Right cardiac atrium (tissue), 5 donors: ENCODE measurements at regions not wholly inside any gene's neighbourhood (a gene's known extent, or its start where the extent isn't known, plus 50 kb on each side); places are given as distances from the start of the nearest gene placed in this dataset.
"Not testable (repeated sequence)": the region's sequence is repeated elsewhere in the genome, so short reads cannot be mapped to it uniquely, and the experiment has no call there.

Experiments used
- ATAC-seq, 2 donors: fragments of 200-7000 bp; cut with Tn5 transposase; one replicate each; pipeline versions ENCODE4 v1.8.0 to v1.9.1; 2020; ENCODE audit warnings: moderate library complexity in 2 of 2, mild to moderate bottlenecking in 1 of 2
- DNase-seq, 3 donors: peaks; one replicate each; pipeline ENCODE4 v3.0.0-alpha.2; 2020
- H3K27ac ChIP-seq: one replicate; pipeline ENCODE4 v1.5.1; 2013; ENCODE audit warnings: mild to moderate bottlenecking, low read length, control low read depth, moderate library complexity
- H3K27me3 ChIP-seq: one replicate; pipeline ENCODE4 v1.6.1; 2013; ENCODE audit not compliant: control insufficient read depth, insufficient read depth
- H3K4me1 ChIP-seq: one replicate; pipeline ENCODE4 v1.6.1; 2013; ENCODE audit warnings: low read length; ENCODE audit not compliant: control insufficient read depth, insufficient read depth
- H3K4me3 ChIP-seq: one replicate; pipeline ENCODE4 v1.5.1; 2013; ENCODE audit warnings: low read length, control low read depth
- H3K9me3 ChIP-seq: one replicate; pipeline ENCODE4 v1.6.1; 2013; ENCODE audit warnings: low read length; ENCODE audit not compliant: control insufficient read depth
- WGBS: extraction: QIAGEN DNeasy Blood & Tissue Kit; methylation state at CpG from one replicate; pipeline ENCODE4 v1.1.7; 2013; 5-methylcytosine and 5-hydroxymethylcytosine counted together
- intact Hi-C, 4 donors: fragments of 100-400 bp; cut with DNase I; formaldehyde crosslinking; loops; one replicate each; pipeline versions ENCODE4 v1.11.0 to v1.14.0; 2022 to 2023
- donor health status: healthy with polysubstance abuse.
- donor health status: DM: no; HTN: yes; CAD: no.
- donor health status: DM: no; HTN: no; CAD: no.
- donor health status: DM: no; HTN: yes; CAD: no; lungs with severe emphysema.
- donor health status: DM: yes; HTN: yes; CAD: no.

DNA sequence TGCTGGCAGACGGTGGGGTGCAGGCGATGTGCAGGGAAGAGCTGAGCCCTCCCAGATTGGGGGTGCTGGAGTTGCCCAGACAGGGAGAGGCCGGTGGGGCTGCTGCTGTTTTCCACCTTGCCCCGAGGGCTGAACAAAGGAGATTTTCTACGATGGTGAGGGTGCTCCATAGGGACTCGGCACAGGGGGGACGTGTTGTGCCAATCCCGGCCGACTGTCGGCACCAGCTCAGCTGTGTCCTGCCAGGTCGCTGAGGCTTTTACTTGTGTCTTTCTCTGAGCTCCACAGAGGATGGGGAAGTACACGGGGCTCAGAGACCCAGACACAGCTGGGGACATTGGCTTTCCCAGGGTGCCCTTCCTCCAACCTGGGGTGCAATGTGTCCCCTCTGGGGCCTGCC is 816.8 kb downstream of the BRD1 start:
- DNase-seq (no peak), ATAC-seq (no peak)
- H3K27me3 ChIP-seq: no peaks in the 10 kb centered on the region
- no peak overlapping the region for H3K4me3 ChIP-seq
- WGBS: 84% methylated on average over 12 of the region's 12 CpGs
- H3K27ac ChIP-seq: no peak overlapping the region
- H3K4me1 ChIP-seq: no peaks in the 10 kb centered on the region
- intact Hi-C loops: no loop called here
- no peaks in the 10 kb centered on the region for H3K9me3 ChIP-seq

DNA sequence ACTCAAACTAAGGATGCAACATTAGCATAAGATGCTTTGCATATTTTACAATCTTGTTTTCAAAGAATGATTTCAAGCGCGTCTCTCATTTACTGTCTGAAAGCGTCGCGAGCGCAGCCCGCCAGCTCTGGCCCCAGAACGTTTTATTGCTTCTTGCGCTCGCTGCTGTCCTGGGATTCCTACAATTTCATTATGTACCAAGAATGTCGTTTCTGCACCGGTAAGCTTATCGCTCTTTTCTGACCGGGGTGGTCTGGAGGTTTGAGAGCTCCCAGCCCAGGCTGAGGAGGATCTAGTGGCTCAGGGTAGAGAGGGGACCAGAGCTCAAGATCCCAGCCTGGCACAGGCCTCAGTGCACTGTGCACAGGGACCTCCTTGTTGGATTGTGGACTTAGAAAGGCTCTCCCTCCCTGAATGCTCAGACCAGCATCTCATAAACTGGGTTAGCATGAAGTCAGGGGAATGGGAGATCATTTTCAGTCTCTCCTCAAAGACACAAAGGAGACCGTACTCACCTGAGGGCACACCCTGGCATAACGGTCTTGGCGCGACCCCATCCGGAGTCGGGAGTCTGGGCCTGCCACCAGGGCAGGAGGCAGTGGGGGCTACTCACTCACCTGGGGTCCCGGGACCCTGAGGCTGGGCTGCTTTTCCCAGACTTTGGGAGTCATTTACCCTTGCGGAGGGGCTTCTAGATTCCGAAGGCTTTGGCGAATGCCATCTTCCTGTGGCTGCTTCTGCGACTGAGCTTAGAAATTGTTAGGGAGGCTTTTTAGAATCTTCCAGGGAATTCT is 817.4 kb downstream of the BRD1 start:
- 81% methylated on average over 25 of the region's 25 CpGs for WGBS
- H3K27ac ChIP-seq: no peak overlapping the region

GRCh38 chr22:49009359-49010063 is 818.2 kb downstream of the BRD1 start:
- no peak overlapping the region for H3K4me3 ChIP-seq
- DNase-seq: no peak
- 88% methylated on average over 12 of the region's 12 CpGs for WGBS
- no peaks in the 10 kb centered on the region for H3K27me3 ChIP-seq
- no peaks in the 10 kb centered on the region for H3K9me3 ChIP-seq
- H3K4me1 ChIP-seq: no peaks in the 10 kb centered on the region
- no peak overlapping the region for H3K27ac ChIP-seq
- intact Hi-C loops: no loop called here
- ATAC-seq: no peak

More for the DNA sequence above, 817.4 kb downstream of the BRD1 start:
- Histone ChIP-seq H3K4me3 (no peak overlapping the region), H3K9me3 (no peaks in the 10 kb centered on the region), H3K27me3 (no peaks in the 10 kb centered on the region), H3K4me1 (no peaks in the 10 kb centered on the region)
- peak in 1 of 3 donors; percentile 29 for DNase-seq
- intact Hi-C loops: no loop called here
- ATAC-seq: no peak

DNA sequence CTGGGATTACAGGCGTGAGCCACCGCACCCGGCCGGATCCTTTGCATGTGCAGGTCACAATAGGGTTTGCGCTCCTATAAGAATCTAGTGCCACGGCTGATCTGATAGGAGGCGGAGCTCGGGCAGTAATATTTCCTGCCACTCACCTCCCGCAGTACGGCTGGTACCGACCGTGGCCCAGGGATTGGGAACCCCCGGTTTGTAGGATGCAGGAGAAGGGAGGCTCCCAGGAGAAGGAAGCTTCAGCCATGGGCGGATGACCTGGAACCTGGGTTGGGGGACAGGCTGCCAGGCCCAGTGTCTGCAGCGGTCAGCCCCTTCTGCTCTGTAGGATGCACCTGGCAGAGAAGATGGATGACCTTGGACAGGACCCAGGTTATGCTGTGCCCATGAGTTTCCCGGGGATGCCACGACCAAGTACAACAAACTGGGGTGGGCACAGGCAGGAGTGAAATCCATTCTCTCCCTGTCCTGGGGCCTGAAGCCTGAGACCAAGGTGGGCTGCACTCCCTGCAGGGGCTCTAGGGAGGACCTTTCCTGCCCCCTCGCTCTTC is 818.9 kb downstream of the BRD1 start:
- H3K27ac ChIP-seq: no peak overlapping the region
- H3K9me3 ChIP-seq: no peaks in the 10 kb centered on the region
- 88% methylated on average over 18 of the region's 18 CpGs for WGBS
- H3K4me1 ChIP-seq: no peaks in the 10 kb centered on the region
- DNase-seq (peak in 1 of 3 donors; percentile 33), ATAC-seq (no peak)
- no peaks in the 10 kb centered on the region for H3K27me3 ChIP-seq
- intact Hi-C loops: no loop called here
- no peak overlapping the region for H3K4me3 ChIP-seq

DNA sequence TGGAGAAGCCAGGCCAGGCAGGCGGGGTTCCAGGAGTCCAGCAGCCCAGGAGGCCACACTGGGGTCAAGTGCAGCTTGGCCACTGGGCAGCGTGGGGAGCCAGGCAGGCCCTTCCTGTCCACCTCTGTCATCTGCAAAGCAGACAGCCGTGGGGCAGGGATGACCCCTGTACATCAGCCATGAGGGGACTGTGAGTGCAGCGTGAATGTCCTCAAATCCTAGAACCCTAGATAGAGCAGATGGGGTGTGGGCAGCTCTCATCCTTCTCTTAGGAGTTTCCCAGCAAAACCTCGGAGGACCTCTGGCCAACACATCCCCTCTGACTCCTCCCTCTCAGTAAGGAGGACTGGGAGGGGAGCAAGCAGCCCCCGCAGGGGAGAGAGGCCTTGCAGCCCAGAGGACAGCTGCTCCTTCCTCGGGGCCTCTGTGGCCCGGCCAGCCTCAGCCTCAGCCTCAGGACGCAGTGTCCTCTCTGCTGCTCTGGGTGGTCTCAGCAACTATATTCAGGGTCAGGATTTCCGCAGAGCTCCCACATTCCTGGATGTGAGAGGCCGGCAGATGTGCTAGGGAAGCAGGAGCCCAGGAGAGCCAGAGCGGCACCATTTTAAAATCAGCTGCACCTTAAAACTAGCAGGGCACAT is 820.5 kb downstream of the BRD1 start:
- Histone ChIP-seq H3K4me3 (no peak overlapping the region), H3K27ac (no peak overlapping the region), H3K27me3 (no peaks in the 10 kb centered on the region), H3K4me1 (no peaks in the 10 kb centered on the region), H3K9me3 (peaks cover 4% of the 10 kb centered on the region)
- ATAC-seq (no peak), DNase-seq (no peak)
- intact Hi-C loops: no loop called here
- WGBS: 56% methylated on average over 12 of the region's 12 CpGs

DNA sequence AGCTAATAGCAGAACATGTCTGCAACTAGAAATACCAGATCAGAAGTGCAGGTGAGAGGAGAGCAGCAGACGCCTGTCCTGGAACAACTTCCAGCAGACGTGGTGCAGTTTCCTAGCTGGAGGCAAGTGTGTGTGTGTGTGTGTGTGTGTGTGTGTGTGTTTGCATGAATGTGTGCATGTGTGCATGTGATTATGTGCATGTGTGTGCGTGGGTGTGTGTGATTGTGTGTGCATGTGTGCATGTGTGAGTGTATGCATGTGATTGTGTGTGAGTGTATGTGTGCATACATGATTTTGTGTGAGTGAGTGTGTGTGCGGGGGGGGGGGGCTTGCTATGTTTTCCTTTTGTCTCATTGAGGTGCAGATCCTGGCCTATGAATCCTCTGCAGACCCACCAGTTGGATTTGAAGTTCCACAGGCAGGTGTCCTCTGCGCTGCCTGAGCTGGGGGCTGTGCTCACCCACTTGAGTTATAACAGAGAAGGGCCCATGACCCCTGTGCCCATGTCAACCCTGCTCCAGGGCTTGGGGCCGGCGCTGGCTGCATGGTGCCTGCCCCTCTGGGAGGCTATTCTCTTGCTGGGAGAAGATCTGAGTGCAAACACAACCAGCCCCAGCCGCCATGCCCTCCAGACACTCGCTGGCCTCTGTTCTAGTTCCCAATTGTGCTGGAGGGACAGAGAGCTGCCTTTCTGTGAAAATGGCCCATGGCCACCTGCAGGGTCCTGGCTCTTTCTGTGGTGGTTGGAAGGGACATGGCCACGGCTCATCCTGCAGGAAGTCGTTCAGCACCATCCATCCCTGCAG is 821.3 kb downstream of the BRD1 start:
- H3K9me3 ChIP-seq: peaks cover 6% of the 10 kb centered on the region
- H3K4me3 ChIP-seq: no peak overlapping the region
- DNase-seq: no peak
- WGBS: 76% methylated on average over 11 of the region's 11 CpGs
- intact Hi-C loops: no loop called here
- H3K27me3 ChIP-seq: no peaks in the 10 kb centered on the region
- no peak for ATAC-seq
- no peaks in the 10 kb centered on the region for H3K4me1 ChIP-seq
- no peak overlapping the region for H3K27ac ChIP-seq

DNA sequence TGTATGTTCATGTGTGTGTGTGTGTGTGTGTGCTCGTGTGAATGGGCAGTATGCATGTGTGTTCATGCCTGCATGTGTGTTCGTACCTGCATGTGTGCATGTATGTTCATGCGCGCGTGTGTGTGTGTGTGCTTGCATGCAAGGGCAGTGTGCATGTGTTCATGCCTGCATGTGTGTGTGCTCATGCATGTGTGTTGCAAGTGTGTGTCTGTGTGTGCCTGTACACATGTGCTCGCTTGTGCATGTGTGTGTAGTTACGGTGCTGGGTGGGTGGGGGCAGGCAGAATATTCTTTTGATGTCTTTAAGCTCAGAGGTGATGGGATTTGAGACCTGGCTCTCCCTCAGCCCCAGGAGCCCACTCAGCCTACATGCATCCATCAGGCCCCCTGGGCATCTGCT is 822.1 kb downstream of the BRD1 start:
- H3K4me3 ChIP-seq: no peak overlapping the region
- H3K27me3 ChIP-seq: no peaks in the 10 kb centered on the region
- H3K27ac ChIP-seq: no peak overlapping the region
- DNase-seq: no peak
- no peak for ATAC-seq
- no peaks in the 10 kb centered on the region for H3K4me1 ChIP-seq
- intact Hi-C loops: no loop called here
- 78% methylated on average over 7 of the region's 7 CpGs for WGBS
- H3K9me3 ChIP-seq: peaks cover 6% of the 10 kb centered on the region

DNA sequence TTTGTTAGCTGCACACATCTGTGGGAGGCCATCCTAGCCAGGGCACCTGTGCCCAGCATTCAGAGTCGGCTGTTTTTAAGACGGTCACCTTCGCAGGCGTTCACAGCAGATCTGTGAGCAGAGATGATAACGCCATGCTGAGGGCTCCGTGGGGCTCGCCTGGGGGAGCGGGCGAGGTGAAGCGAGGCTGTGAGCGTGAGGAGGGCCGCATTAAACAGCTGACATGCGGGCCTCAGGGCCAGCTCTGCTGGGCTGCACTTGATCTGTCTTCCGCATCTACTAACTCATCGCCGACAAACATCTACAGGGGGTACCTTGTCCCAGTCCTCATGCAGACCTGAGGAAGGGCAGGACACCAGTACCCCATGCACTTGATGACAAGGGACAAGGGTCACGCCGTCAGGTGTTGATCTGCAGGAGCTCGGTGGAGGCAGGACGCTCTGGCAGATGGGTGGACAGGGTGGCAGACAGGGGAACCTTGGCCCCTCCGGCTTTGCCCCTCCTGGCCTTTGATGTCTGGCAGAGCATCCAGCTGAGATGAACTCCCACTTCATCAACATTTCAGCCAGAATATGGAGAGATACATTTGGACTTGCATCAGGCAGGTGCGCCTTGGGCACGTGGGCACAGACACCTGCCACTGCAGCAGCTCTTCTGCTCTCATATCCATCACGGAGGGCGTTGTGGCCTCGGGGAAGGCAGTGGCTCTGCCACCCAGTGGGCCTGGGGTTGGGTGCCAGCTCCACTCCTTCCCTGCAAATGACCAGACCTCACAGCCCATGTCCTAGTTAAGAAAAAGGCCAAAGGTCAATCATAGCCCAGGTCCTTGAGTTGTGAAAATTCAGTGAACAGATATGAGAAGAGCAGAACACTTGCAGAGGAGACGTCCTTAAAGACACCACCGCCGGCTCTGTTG is 822.9 kb downstream of the BRD1 start:
- H3K9me3 ChIP-seq: peaks cover 6% of the 10 kb centered on the region
- no peaks in the 10 kb centered on the region for H3K4me1 ChIP-seq
- H3K27ac ChIP-seq: no peak overlapping the region
- DNase-seq (no peak), ATAC-seq (no peak)
- H3K27me3 ChIP-seq: no peaks in the 10 kb centered on the region
- no peak overlapping the region for H3K4me3 ChIP-seq
- intact Hi-C loops: no loop called here
- 87% methylated on average over 29 of the region's 29 CpGs for WGBS

- H3K4me1 ChIP-seq, ATAC-seq, H3K4me3 ChIP-seq, H3K27me3 ChIP-seq, H3K27ac ChIP-seq, H3K9me3 ChIP-seq, intact Hi-C loops, DNase-seq: not testable (repeated sequence)
- WGBS: 93% methylated on average over 14 of the region's 14 CpGs
Observed at GRCh38 chr22:48997605-48998004, 830.1 kb downstream of the BRD1 start.

DNA sequence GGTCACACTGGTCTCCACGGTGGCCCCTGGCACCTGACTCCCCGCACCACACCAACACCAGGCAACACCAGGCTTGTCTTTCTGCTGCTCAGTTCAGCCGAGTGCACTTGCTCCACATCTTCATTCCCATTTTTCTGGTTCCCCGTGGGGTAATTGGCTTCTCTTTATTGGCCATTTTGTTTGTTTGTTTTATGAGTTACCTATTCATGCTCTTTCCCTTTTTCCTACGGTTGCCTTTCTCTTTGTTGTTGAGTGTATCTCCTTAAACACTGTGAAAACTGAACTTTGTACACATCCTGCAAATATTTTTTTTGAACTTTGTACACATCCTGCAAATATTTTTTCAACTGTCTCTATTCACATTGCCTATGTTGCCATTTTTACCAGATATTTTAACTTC is 834.0 kb downstream of the BRD1 start:
- H3K9me3 ChIP-seq: no peaks in the 10 kb centered on the region
- H3K27me3 ChIP-seq: no peaks in the 10 kb centered on the region
- ATAC-seq: no peak
- intact Hi-C loops: no loop called here
- no peaks in the 10 kb centered on the region for H3K4me1 ChIP-seq
- H3K4me3 ChIP-seq: no peak overlapping the region
- DNase-seq: no peak
- H3K27ac ChIP-seq: no peak overlapping the region
- WGBS: 77% methylated on average over 5 of the region's 5 CpGs
